ENCODE measurements at regions not wholly inside any gene's neighbourhood (a gene's known extent, or its start where the extent isn't known, plus 50 kb on each side); places are given as distances from the start of the nearest gene placed in this dataset.

DNA sequence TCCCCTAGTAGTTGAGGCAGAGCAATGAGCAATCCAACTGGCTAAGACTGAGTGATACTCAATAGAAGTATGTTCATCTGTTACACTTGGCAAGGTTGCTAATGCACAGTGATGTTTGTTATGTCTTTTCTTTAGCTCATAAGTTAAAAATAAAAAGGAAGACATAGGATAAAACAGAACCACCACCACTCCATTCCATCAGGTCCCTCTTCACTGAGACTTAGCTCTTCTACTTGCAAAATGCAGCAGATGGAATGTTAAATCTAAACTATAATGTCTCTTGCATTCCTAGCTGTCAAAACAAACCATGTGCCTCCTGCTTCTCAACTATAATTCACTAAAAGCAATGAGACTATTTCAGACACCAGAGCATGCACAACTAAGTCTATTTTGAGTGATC is 265.6 kb upstream of the UBE2E2 start (continued):
- TF ChIP-seq, protein P1, sequence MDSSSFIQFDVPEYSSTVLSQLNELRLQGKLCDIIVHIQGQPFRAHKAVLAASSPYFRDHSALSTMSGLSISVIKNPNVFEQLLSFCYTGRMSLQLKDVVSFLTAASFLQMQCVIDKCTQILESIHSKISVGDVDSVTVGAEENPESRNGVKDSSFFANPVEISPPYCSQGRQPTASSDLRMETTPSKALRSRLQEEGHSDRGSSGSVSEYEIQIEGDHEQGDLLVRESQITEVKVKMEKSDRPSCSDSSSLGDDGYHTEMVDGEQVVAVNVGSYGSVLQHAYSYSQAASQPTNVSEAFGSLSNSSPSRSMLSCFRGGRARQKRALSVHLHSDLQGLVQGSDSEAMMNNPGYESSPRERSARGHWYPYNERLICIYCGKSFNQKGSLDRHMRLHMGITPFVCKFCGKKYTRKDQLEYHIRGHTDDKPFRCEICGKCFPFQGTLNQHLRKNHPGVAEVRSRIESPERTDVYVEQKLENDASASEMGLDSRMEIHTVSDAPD (CRISPR knock-in tag; IDR thresholded peaks at IDR 0.05): no peak
- TF ChIP-seq POLR2G (IDR thresholded peaks at IDR 0.05; ENCODE audit: low read depth, low read length) (no peak), TFAM (CRISPR knock-in tag; conservative IDR thresholded peaks at IDR 0.05) (no peak), BCL6 (CRISPR knock-in tag; IDR thresholded peaks at IDR 0.05) (no peak), DMBX1 (CRISPR knock-in tag; IDR thresholded peaks at IDR 0.05; ENCODE audit: borderline replicate concordance) (no peak), GATAD2B (IDR thresholded peaks at IDR 0.05; ENCODE audit: borderline replicate concordance) (no peak), SAP30 (IDR thresholded peaks at IDR 0.05; ENCODE audit: borderline replicate concordance, insufficient read depth, low read depth, low read length, poor library complexity, severe bottlenecking) (no peak), CCAR2 (IDR thresholded peaks at IDR 0.05; ENCODE audit: low read depth, low read length) (no peak), FOXP1 (CRISPR knock-in tag; IDR thresholded peaks at IDR 0.05) (no peak), SMARCE1 (IDR thresholded peaks at IDR 0.05) (no peak), KAT7 (CRISPR knock-in tag; IDR thresholded peaks at IDR 0.05; ENCODE audit: borderline replicate concordance) (no peak), ZNF184 (CRISPR knock-in tag; IDR thresholded peaks at IDR 0.05) (no peak)
- TF ChIP-seq, protein P2, sequence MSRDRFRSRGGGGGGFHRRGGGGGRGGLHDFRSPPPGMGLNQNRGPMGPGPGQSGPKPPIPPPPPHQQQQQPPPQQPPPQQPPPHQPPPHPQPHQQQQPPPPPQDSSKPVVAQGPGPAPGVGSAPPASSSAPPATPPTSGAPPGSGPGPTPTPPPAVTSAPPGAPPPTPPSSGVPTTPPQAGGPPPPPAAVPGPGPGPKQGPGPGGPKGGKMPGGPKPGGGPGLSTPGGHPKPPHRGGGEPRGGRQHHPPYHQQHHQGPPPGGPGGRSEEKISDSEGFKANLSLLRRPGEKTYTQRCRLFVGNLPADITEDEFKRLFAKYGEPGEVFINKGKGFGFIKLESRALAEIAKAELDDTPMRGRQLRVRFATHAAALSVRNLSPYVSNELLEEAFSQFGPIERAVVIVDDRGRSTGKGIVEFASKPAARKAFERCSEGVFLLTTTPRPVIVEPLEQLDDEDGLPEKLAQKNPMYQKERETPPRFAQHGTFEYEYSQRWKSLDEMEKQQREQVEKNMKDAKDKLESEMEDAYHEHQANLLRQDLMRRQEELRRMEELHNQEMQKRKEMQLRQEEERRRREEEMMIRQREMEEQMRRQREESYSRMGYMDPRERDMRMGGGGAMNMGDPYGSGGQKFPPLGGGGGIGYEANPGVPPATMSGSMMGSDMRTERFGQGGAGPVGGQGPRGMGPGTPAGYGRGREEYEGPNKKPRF (IDR thresholded peaks at IDR 0.05; ENCODE audit: low read depth, low read length): no peak
- TF ChIP-seq, protein P3, sequence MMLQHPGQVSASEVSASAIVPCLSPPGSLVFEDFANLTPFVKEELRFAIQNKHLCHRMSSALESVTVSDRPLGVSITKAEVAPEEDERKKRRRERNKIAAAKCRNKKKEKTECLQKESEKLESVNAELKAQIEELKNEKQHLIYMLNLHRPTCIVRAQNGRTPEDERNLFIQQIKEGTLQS (IDR thresholded peaks at IDR 0.05): no peak
- TF ChIP-seq, protein P3 (CRISPR knock-in tag; conservative IDR thresholded peaks at IDR 0.05): no peak
